Renal cortical epithelial cell (primary cell): ENCODE measurements at regions not wholly inside any gene's neighbourhood (a gene's known extent, or its start where the extent isn't known, plus 50 kb on each side); places are given as distances from the start of the nearest gene placed in this dataset.
"Not testable (repeated sequence)": the region's sequence is repeated elsewhere in the genome, so short reads cannot be mapped to it uniquely, and the experiment has no call there.

Experiments
- DNase-seq: peaks from one replicate; pipeline ENCODE4 v3.0.0-alpha.2; 2011; ENCODE audit warnings: low read depth

- no peak for DNase-seq
Observed at GRCh38 chr20:53645582-53645897, 51.9 kb upstream of the ZNF217 start.

GRCh38 chr20:53644108-53644507, 50.5 kb upstream of the ZNF217 start:
- DNase-seq, result not testable (repeated sequence)
